HepG2 (cell line): ENCODE measurements at regions not wholly inside any gene's neighbourhood (a gene's known extent, or its start where the extent isn't known, plus 50 kb on each side); places are given as distances from the start of the nearest gene placed in this dataset.

ENCODE experiments used
- BRCA1 ChIP-seq: sonication (generic); formaldehyde crosslinking; IDR thresholded peaks from 2 replicates; pipeline ENCODE4 v1.4.0; 2020; ENCODE audit warnings: missing genetic modification reagents
- CBFB ChIP-seq: sonication (generic); formaldehyde crosslinking; IDR thresholded peaks from 2 replicates; pipeline ENCODE4 v1.4.0; 2020; ENCODE audit warnings: missing genetic modification reagents
- CENPBD1 ChIP-seq: sonication (generic); formaldehyde crosslinking; IDR thresholded peaks from 2 replicates; pipeline ENCODE4 v1.8.0; 2022; ENCODE audit warnings: missing genetic modification reagents, low read depth, mild to moderate bottlenecking, borderline replicate concordance
- DRAP1 ChIP-seq: IDR thresholded peaks from 2 replicates; pipeline ENCODE4 v1.6.1; 2016; ENCODE audit warnings: missing genetic modification reagents, missing compliant biosample characterization
- HOMEZ ChIP-seq: IDR thresholded peaks from 2 replicates; pipeline ENCODE4 v1.6.1; 2016; ENCODE audit warnings: low read depth
- HOXD1 ChIP-seq: sonication (generic); formaldehyde crosslinking; IDR thresholded peaks from 2 replicates; pipeline ENCODE4 v1.5.0; 2020; ENCODE audit warnings: missing genetic modification reagents
- MATR3 ChIP-seq: sonication (generic); formaldehyde crosslinking; IDR thresholded peaks from 2 replicates; pipeline ENCODE4 v1.4.0; 2020; ENCODE audit warnings: missing genetic modification reagents
- NCOA2 ChIP-seq: sonication (generic); formaldehyde crosslinking; IDR thresholded peaks from 2 replicates; pipeline ENCODE4 v1.8.0; 2022; ENCODE audit warnings: inconsistent platforms
- RERE ChIP-seq: IDR thresholded peaks from 2 replicates; pipeline ENCODE4 v1.6.1; 2016; ENCODE audit warnings: low read depth, missing genetic modification reagents, missing compliant biosample characterization
- SPEN ChIP-seq: sonication (generic); formaldehyde crosslinking; IDR thresholded peaks from 2 replicates; pipeline ENCODE4 v1.5.1; 2020; ENCODE audit warnings: low read depth, mild to moderate bottlenecking, missing genetic modification reagents
- TCF7L2 ChIP-seq: IDR thresholded peaks from 2 replicates; pipeline ENCODE4 v1.6.1; 2011; ENCODE audit warnings: mild to moderate bottlenecking, low read depth, low read length, moderate library complexity
- USF2 ChIP-seq, 2 experiments: sonication (generic) in 1 of 2; formaldehyde crosslinking in 1 of 2; IDR thresholded peaks; 2 replicates each; pipeline versions ENCODE4 v1.5.1 to v1.6.1; 2011 to 2020; ENCODE audit warnings: borderline replicate concordance in 1 of 2, low read depth in 1 of 2, low read length in 1 of 2, mild to moderate bottlenecking in 1 of 2, missing genetic modification reagents in 1 of 2, moderate library complexity in 1 of 2
- ZNF101 ChIP-seq: sonication (generic); formaldehyde crosslinking; IDR thresholded peaks from 2 replicates; pipeline ENCODE4 v1.4.0; 2020; ENCODE audit warnings: mild to moderate bottlenecking, low read depth, missing genetic modification reagents, borderline replicate concordance
- ZNF17 ChIP-seq: sonication (generic); formaldehyde crosslinking; IDR thresholded peaks from 2 replicates; pipeline ENCODE4 v1.5.0; 2020; ENCODE audit warnings: mild to moderate bottlenecking, missing genetic modification reagents
- ZNF329 ChIP-seq: sonication (generic); formaldehyde crosslinking; IDR thresholded peaks from 2 replicates; pipeline ENCODE4 v1.9.0; 2021; ENCODE audit warnings: low read depth, mild to moderate bottlenecking, missing genetic modification reagents
- ZNF451 ChIP-seq: sonication (generic); formaldehyde crosslinking; IDR thresholded peaks from 2 replicates; pipeline ENCODE4 v1.5.0; 2020; ENCODE audit warnings: mild to moderate bottlenecking, missing genetic modification reagents

- no peak for TF ChIP-seq ZNF17 (CRISPR knock-in tag)
- peak; percentile 100 for TF ChIP-seq NCOA2 (CRISPR knock-in tag)
- TF ChIP-seq TCF7L2: peak; percentile 98
- no peak for TF ChIP-seq ZNF101
- peak; percentile 97 for TF ChIP-seq HOXD1 (CRISPR knock-in tag)
- no peak for TF ChIP-seq USF2 (IDR thresholded peaks at IDR 0.05; ENCODE audit: low read depth, low read length)
- TF ChIP-seq USF2 (CRISPR knock-in tag; IDR thresholded peaks at IDR 0.05; ENCODE audit: borderline replicate concordance): no peak
- peak; percentile 81; the same call in 1 of the 2 replicates for TF ChIP-seq CENPBD1 (CRISPR knock-in tag)
- TF ChIP-seq ZNF329 (CRISPR knock-in tag): peak; percentile 53; the same call in 1 of the 2 replicates
- TF ChIP-seq BRCA1: peak; percentile 42; the same call in 1 of the 2 replicates
- TF ChIP-seq ZNF451: no peak
- peak; percentile 99 for TF ChIP-seq RERE (CRISPR knock-in tag)
- no peak for TF ChIP-seq MATR3
- TF ChIP-seq HOMEZ: peak; percentile 94
- peak; percentile 64 for TF ChIP-seq DRAP1 (CRISPR knock-in tag)
- TF ChIP-seq SPEN (CRISPR knock-in tag): peak; percentile 94
- TF ChIP-seq CBFB (CRISPR knock-in tag): peak; percentile 98
Measured at GRCh38 chr12:114799574-114800487, 115.9 kb upstream of the TBX3 start (continued).
